Right cardiac atrium (tissue), 5 donors: ENCODE measurements at regions not wholly inside any gene's neighbourhood (a gene's known extent, or its start where the extent isn't known, plus 50 kb on each side); places are given as distances from the start of the nearest gene placed in this dataset.

Source experiments
- ATAC-seq, 2 donors: fragments of 200-7000 bp; cut with Tn5 transposase; one replicate each; pipeline versions ENCODE4 v1.8.0 to v1.9.1; 2020; ENCODE audit warnings: moderate library complexity in 2 of 2, mild to moderate bottlenecking in 1 of 2
- DNase-seq, 3 donors: peaks; one replicate each; pipeline ENCODE4 v3.0.0-alpha.2; 2020
- H3K27ac ChIP-seq: one replicate; pipeline ENCODE4 v1.5.1; 2013; ENCODE audit warnings: mild to moderate bottlenecking, low read length, control low read depth, moderate library complexity
- H3K27me3 ChIP-seq: one replicate; pipeline ENCODE4 v1.6.1; 2013; ENCODE audit not compliant: control insufficient read depth, insufficient read depth
- H3K4me1 ChIP-seq: one replicate; pipeline ENCODE4 v1.6.1; 2013; ENCODE audit warnings: low read length; ENCODE audit not compliant: control insufficient read depth, insufficient read depth
- H3K4me3 ChIP-seq: one replicate; pipeline ENCODE4 v1.5.1; 2013; ENCODE audit warnings: low read length, control low read depth
- H3K9me3 ChIP-seq: one replicate; pipeline ENCODE4 v1.6.1; 2013; ENCODE audit warnings: low read length; ENCODE audit not compliant: control insufficient read depth
- WGBS: extraction: QIAGEN DNeasy Blood & Tissue Kit; methylation state at CpG from one replicate; pipeline ENCODE4 v1.1.7; 2013; 5-methylcytosine and 5-hydroxymethylcytosine counted together
- intact Hi-C, 4 donors: fragments of 100-400 bp; cut with DNase I; formaldehyde crosslinking; loops; one replicate each; pipeline versions ENCODE4 v1.11.0 to v1.14.0; 2022 to 2023
- donor health status: healthy with polysubstance abuse.
- donor health status: DM: no; HTN: yes; CAD: no.
- donor health status: DM: no; HTN: no; CAD: no.
- donor health status: DM: no; HTN: yes; CAD: no; lungs with severe emphysema.
- donor health status: DM: yes; HTN: yes; CAD: no.

DNA sequence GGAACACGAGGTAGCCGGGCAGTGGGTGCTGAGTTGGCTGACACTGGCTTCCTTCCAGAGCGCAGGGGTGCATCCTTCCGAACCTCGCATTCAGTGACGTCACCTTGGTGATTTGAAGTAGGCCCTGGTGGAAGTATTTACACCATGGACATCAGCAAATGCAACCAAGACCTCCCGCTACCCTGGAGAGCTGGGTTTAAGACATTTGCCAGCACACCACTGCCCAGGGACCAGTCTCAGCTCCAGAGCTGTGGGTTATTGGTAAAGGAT is 106.4 kb upstream of the GPR26 start:
- intact Hi-C loops = loop anchor here (2.0 to 10.0 kb wide), 6 partner anchors 425 to 517 kb away; partner anchors contain the start of gene HMX3 (in 1 of the 4)
- H3K27ac ChIP-seq = no peak overlapping the region
- no peak overlapping the region for H3K4me3 ChIP-seq
- H3K9me3 ChIP-seq = no peaks in the 10 kb centered on the region
- DNase-seq (no peak), ATAC-seq (no peak)
- H3K4me1 ChIP-seq = no peaks in the 10 kb centered on the region
- no peaks in the 10 kb centered on the region for H3K27me3 ChIP-seq
- 73% methylated on average over 7 of the region's 7 CpGs for WGBS

DNA sequence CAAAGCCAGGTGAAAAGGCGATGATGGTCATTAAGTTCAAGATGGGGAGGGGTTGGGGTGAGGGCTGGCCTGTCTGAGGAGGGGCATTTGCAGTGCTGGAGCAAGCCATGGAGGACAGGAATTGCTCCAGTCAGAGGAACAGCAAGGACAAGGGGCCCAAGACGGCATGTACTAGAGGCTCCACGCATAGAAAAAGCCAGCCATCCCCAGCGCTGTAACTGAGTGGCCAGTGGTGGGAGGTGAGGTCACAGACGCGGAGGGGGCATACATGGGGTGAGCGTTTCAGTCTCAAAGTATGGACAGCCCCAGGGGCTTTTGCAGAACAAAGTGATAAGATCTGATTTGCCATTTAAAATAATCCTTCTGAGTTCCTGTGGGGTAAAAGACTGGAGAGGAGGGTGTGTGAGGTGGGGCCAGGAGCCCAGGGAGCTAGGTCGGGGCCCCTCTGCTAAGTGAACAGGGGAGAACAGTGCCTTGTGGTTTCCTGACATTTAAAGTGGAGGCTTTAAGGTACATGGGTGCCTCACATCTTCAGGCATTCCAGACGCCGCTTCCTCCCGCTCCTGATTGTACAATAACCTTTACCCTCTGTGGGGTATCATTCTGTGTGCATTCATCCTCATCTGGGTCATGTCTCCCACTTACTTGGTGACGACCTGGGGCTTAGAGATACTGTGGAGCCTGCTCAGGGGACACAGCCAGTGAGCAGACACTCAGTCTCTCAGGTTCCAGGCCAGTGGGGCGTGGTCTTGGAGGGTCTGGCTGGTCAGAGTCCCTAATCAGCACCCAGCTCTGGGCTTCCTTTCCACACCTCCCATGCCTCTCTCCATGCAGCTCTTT is 105.6 kb upstream of the GPR26 start:
- 62% methylated on average over 13 of the region's 13 CpGs for WGBS
- intact Hi-C loops = loop anchor here in 1 of 4 donors (5.0 kb wide), 1 partner anchor 428 kb away; no protein-coding TSS in a partner anchor
- no peak for ATAC-seq
- Histone ChIP-seq H3K27me3 (no peaks in the 10 kb centered on the region), H3K4me1 (no peaks in the 10 kb centered on the region), H3K4me3 (no peak overlapping the region), H3K9me3 (no peaks in the 10 kb centered on the region), H3K27ac (no peak overlapping the region)
- no peak for DNase-seq

DNA sequence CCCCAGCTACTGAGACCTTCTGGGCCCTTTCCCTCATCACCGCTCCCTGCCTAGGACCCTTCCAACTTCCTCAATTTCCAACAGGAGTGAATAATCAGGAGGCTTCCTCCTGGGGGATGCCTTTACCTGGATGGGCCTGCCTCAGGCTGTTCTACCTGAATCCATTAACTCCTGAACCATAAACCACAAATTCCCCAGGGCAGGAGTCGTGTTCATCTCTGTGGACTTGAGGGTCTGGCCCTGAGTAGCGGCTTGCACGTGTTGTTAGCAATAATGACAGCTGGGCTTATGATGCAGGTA is 105.1 kb upstream of the GPR26 start:
- WGBS = 80% methylated on average over 4 of the region's 4 CpGs
- no peaks in the 10 kb centered on the region for H3K27me3 ChIP-seq
- no peaks in the 10 kb centered on the region for H3K9me3 ChIP-seq
- intact Hi-C loops = loop anchor here in 1 of 4 donors (5.0 kb wide), 1 partner anchor 429 kb away; no protein-coding TSS in a partner anchor
- no peak for DNase-seq
- no peaks in the 10 kb centered on the region for H3K4me1 ChIP-seq
- no peak for ATAC-seq
- H3K27ac ChIP-seq = no peak overlapping the region
- no peak overlapping the region for H3K4me3 ChIP-seq

DNA sequence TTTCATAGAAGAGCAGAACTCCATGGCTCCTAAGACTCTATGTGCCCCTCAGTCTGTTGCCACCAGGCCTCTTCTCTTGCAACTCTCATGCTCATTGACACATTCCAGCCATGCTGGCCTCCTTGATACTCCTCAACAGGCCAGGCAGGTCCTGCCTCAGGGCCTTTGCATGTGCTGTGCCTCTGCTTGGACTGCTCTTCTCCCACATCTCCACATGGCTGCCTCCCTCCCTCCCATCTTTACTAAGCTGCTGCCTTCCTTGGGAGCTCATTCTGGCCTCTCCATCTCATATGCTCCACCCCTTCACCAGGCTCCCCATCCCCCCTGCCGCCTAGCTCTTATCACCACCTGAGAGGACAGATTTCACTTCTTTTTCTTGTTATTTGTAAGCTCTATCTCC is 103.8 kb upstream of the GPR26 start:
- Histone ChIP-seq H3K9me3 (no peaks in the 10 kb centered on the region), H3K4me3 (no peak overlapping the region), H3K27ac (no peak overlapping the region), H3K4me1 (no peaks in the 10 kb centered on the region), H3K27me3 (no peaks in the 10 kb centered on the region)
- no peak for DNase-seq
- ATAC-seq = no peak
- intact Hi-C loops = loop anchor here in 2 of 4 donors (2.0 to 5.0 kb wide), 2 partner anchors 430 kb away; no protein-coding TSS in a partner anchor
- WGBS = 61% methylated on average over 1 of the region's 1 CpG

DNA sequence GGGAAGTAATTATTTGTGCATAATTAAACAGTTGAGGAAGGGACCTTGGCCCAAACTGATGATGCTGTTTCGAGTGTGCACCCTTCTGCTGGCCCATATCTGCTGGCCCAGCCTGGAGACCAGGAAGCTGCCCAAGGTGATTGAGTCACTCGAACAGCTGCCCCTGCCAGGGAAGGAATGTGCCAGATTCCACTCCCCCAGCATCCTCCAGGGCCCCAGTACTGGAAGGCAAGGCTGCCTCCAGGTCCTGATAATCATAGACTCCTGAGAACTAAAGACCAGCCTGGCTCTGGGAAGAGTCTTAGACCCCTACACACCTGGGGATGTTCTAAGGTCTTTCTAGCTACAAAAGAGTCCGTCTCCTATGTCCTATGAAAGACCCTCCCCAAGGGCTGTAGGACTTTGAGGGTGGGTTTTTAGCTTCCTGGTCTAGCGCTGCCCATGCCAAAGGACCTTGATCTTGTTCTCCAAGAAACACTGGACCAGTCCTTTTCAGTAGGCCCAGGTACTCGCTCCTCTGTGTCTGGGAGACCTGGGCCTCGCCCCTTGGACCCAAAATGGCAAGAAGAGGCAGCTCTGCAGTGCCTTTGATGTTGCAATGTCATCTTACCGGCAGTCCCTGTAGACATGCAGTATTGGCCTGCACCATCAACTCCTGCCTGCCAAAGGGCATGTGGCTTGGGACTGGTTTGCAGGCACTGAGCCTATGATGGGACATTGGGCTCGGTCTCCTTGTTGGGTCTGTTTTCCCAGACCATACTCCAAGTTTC is 103.2 kb upstream of the GPR26 start:
- 67% methylated on average over 8 of the region's 8 CpGs for WGBS
- H3K4me1 ChIP-seq = no peaks in the 10 kb centered on the region
- H3K27me3 ChIP-seq = no peaks in the 10 kb centered on the region
- H3K9me3 ChIP-seq = no peaks in the 10 kb centered on the region
- DNase-seq = no peak
- H3K27ac ChIP-seq = no peak overlapping the region
- H3K4me3 ChIP-seq = no peak overlapping the region
- ATAC-seq = no peak
- intact Hi-C loops = loop anchor here in 2 of 4 donors (2.0 to 5.0 kb wide), 2 partner anchors 430 to 431 kb away; no protein-coding TSS in a partner anchor

DNA sequence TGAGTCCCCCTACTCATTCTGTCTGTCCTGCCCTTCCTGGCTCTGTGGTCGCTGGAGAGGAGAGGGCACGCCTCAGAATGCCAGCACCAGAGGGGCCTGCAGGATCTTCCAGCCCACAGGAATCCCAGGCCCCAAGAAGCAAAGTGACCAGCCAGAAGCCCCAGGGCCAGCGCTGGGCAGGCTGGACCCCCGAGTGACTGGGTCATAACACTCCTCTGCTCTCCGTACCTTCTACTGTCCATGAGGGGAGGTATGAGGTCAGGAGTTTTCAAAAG is 102.6 kb upstream of the GPR26 start:
- intact Hi-C loops = loop anchor here in 2 of 4 donors (2.0 to 5.0 kb wide), 2 partner anchors 431 kb away; no protein-coding TSS in a partner anchor
- ATAC-seq (no peak), DNase-seq (no peak)
- 86% methylated on average over 5 of the region's 5 CpGs for WGBS
- Histone ChIP-seq H3K27me3 (no peaks in the 10 kb centered on the region), H3K4me1 (no peaks in the 10 kb centered on the region), H3K27ac (no peak overlapping the region), H3K9me3 (no peaks in the 10 kb centered on the region), H3K4me3 (no peak overlapping the region)

DNA sequence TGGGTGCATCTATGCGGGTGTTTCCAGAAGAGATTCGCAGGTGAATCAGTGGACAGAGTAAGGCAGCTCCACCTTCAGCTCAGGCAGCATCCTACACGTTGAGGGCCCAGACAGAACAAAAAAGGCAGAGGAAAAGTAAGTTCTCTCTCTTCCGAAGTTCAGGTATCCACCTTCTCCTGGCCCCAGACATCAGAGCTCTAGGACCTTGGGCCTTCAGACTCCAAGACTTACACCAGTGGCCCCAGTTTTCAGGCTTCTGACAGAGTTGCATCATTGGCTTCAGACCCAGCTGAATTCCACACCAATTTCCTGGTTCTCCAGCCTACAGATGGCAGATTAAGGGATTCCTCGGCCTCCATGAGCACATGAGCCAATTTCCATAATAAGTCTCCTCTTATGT is 102.2 kb upstream of the GPR26 start:
- no peak overlapping the region for H3K27ac ChIP-seq
- DNase-seq (no peak), ATAC-seq (no peak)
- intact Hi-C loops = loop anchor here in 2 of 4 donors (2.0 to 5.0 kb wide), 2 partner anchors 431 to 432 kb away; no protein-coding TSS in a partner anchor
- no peaks in the 10 kb centered on the region for H3K27me3 ChIP-seq
- H3K9me3 ChIP-seq = no peaks in the 10 kb centered on the region
- WGBS = 75% methylated on average over 5 of the region's 5 CpGs
- no peak overlapping the region for H3K4me3 ChIP-seq
- no peaks in the 10 kb centered on the region for H3K4me1 ChIP-seq

DNA sequence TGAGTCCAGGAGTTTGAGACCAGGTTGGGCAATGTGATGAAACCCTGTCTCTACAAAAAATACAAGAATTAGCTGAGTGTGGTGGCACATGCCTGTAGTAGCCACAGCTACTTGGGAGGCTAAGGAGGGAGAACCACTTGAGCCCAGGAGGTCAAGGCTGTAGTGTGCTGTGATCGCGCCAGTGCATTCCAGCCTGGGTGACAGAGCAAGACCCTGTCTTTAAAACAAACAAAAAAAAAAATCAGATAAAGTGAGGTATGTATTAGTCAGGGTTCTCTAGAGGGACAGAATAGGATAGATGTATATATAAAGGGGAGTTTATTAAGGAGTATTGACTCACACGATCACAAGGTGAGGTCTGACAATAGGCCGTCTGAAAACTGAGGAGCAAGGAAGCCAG is 101.5 kb upstream of the GPR26 start:
- Histone ChIP-seq H3K27me3 (no peaks in the 10 kb centered on the region), H3K9me3 (no peaks in the 10 kb centered on the region), H3K27ac (no peak overlapping the region), H3K4me3 (no peak overlapping the region), H3K4me1 (no peaks in the 10 kb centered on the region)
- intact Hi-C loops = loop anchor here in 1 of 4 donors (5.0 kb wide), 1 partner anchor 432 kb away; no protein-coding TSS in a partner anchor
- ATAC-seq = no peak
- no peak for DNase-seq
- WGBS = 87% methylated on average over 4 of the region's 4 CpGs

DNA sequence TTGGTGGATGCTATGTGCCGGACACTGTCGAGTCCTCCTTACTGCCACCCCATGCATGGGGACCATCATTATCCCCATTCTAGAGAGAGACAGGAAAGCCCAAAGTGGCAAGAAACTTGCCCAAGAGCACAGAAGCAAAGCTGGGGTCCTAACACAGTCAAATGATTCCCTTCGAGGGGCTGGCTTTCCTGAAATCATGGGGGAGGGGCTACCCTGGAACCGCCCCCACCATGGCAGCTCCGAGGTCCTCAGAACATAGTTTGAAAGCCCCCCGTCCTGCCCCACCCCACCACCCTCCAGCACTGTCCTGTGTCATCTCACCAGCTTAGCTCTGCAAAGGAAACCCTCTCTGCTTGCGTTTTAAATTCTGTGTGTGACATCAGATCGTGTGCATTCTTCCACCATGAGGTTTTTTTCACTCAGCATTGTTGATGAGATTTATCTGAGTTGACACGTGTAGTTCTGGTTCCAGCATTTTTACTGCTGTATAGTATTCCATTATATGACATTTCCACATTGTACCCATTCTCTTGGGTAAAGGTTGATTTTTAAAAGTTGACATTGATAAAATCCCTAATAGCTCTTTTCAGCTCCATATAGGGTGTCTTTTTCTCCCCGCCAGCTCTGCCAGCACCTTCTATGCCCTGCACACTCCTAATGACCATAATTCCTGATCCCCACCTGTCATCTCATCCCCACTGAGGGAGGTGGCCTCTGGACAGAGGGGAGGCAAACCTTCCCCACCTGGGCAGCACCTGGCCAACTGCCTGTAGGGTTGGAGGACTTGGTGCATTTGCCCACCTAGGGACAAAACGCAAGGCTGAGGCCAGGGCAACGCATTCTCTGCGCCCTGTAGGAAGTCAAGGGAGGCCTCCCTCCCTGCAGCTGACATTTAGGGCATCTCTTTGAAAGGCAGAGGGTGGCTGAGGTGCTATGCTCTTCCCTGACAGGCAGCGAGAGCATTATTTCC is 100.2 kb upstream of the GPR26 start:
- DNase-seq (no peak), ATAC-seq (no peak)
- WGBS = 78% methylated on average over 14 of the region's 14 CpGs
- Histone ChIP-seq H3K4me3 (no peak overlapping the region), H3K9me3 (no peaks in the 10 kb centered on the region), H3K27ac (no peak overlapping the region), H3K27me3 (no peaks in the 10 kb centered on the region), H3K4me1 (no peaks in the 10 kb centered on the region)
- intact Hi-C loops = no loop called here

DNA sequence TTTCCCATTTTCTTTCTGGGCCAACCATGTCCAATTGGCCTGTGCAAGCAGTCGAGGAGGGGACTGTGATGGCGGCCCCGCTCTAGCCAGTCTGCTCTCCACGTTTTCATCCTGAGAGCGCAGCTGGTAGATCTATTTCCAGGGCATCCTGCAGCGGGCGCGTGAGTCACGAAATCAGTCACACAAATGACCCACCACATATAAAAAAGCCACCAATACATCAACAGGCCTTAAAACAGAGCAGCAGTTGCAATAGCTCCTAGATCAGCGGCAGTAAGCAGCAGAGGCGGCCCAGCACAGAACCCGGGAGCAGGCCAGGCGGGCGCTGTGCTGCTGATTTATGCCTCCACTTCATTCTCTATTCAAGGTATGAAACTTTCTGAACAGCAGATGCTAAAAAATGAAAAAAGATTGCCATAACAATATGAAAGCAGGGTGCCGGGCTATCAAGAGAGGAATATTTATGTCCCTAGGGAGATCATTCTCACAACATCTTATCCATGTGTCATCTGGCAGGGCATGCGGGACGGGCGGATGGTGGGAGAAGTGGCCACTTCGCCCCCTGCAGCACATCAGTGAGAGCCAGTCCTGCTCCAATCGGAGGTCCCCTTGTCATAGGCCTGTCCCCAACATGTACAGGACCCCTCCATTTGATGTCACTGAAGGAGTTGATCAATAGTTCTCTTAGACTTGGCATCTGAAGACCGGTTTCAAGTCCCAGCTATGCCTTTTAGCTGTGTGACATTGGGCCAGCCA is 98.0 kb upstream of the GPR26 start:
- WGBS = 86% methylated on average over 21 of the region's 21 CpGs
- Histone ChIP-seq H3K4me1 (no peaks in the 10 kb centered on the region), H3K27me3 (no peaks in the 10 kb centered on the region), H3K4me3 (no peak overlapping the region), H3K9me3 (no peaks in the 10 kb centered on the region), H3K27ac (no peak overlapping the region)
- DNase-seq (no peak), ATAC-seq (no peak)
- intact Hi-C loops = no loop called here
